MM.1S (cell line): ENCODE measurements at regions not wholly inside any gene's neighbourhood (a gene's known extent, or its start where the extent isn't known, plus 50 kb on each side); places are given as distances from the start of the nearest gene placed in this dataset.

Experiments
- DNase-seq: peaks from one replicate; pipeline ENCODE4 v3.0.0-alpha.2; 2015
- H2AFZ ChIP-seq: fragments of 300-600 bp; sonication (generic); 2 replicates; pipeline ENCODE4 v1.6.0; 2016; ENCODE audit warnings: antibody characterized with exemption, low read length
- H3F3A ChIP-seq: fragments of 300-600 bp; sonication (generic); 2 replicates; pipeline ENCODE4 v1.6.1; 2016; ENCODE audit warnings: mild to moderate bottlenecking, antibody characterized with exemption, low read length, moderate library complexity, mixed read lengths; ENCODE audit not compliant: insufficient read depth
- H3K27ac ChIP-seq: fragments of 300-600 bp; sonication (generic); 2 replicates; pipeline ENCODE4 v1.5.1; 2016; ENCODE audit warnings: mild to moderate bottlenecking, low read length
- H3K27me3 ChIP-seq: fragments of 300-600 bp; sonication (generic); replicated peaks from 2 replicates; pipeline ENCODE4 v1.6.0; 2016; ENCODE audit warnings: low read length; ENCODE audit not compliant: insufficient read depth
- H3K36me3 ChIP-seq: fragments of 300-600 bp; sonication (generic); replicated peaks from 2 replicates; pipeline ENCODE4 v1.6.1; 2016; ENCODE audit warnings: mild to moderate bottlenecking, low read length, mixed read lengths; ENCODE audit not compliant: insufficient read depth
- H3K4me1 ChIP-seq: fragments of 300-600 bp; sonication (generic); 2 replicates; pipeline ENCODE4 v1.6.1; 2016; ENCODE audit warnings: low read length, mixed read lengths
- H3K4me2 ChIP-seq: fragments of 300-600 bp; sonication (generic); 2 replicates; pipeline ENCODE4 v1.6.0; 2016; ENCODE audit warnings: low read depth, low read length
- H3K4me3 ChIP-seq: fragments of 300-600 bp; sonication (generic); 2 replicates; pipeline ENCODE4 v1.5.1; 2016; ENCODE audit warnings: low read length, mixed read lengths
- H3K79me2 ChIP-seq: fragments of 300-600 bp; sonication (generic); 2 replicates; pipeline ENCODE4 v1.6.1; 2016; ENCODE audit warnings: mixed run types, low read length, mixed read lengths
- H3K9ac ChIP-seq: fragments of 300-600 bp; sonication (generic); 2 replicates; pipeline ENCODE4 v1.6.1; 2016; ENCODE audit warnings: low read length, mixed read lengths
- H3K9me2 ChIP-seq: fragments of 300-600 bp; sonication (generic); replicated peaks from 2 replicates; pipeline ENCODE4 v1.6.1; 2016; ENCODE audit warnings: mild to moderate bottlenecking, low read length, mixed read lengths; ENCODE audit not compliant: insufficient read depth
- H3K9me3 ChIP-seq: fragments of 300-600 bp; sonication (generic); replicated peaks from 2 replicates; pipeline ENCODE4 v1.6.1; 2016; ENCODE audit warnings: mild to moderate bottlenecking, low read length, mixed read lengths; ENCODE audit not compliant: insufficient read depth
- H4K20me1 ChIP-seq: fragments of 300-600 bp; sonication (generic); 2 replicates; pipeline ENCODE4 v1.6.1; 2016; ENCODE audit warnings: mild to moderate bottlenecking, low read length, moderate library complexity, mixed read lengths; ENCODE audit not compliant: insufficient read depth
- EZH2 ChIP-seq: fragments of 300-600 bp; sonication (generic); optimal IDR thresholded peaks from 2 replicates; pipeline ENCODE3; 2017; ENCODE audit warnings: low read depth, mild to moderate bottlenecking, antibody characterized with exemption, low read length, mixed read lengths
- EZH2phosphoT487 ChIP-seq: fragments of 300-600 bp; sonication (generic); IDR thresholded peaks from 2 replicates; pipeline ENCODE4 v1.6.1; 2018; ENCODE audit warnings: antibody characterized with exemption, low read length
- TF ChIP-seq, protein P1 (sequence below): fragments of 300-600 bp; sonication (generic); IDR thresholded peaks from 2 replicates; pipeline ENCODE4 v1.5.1; 2016; ENCODE audit warnings: antibody characterized with exemption, low read length, mixed read lengths

DNA sequence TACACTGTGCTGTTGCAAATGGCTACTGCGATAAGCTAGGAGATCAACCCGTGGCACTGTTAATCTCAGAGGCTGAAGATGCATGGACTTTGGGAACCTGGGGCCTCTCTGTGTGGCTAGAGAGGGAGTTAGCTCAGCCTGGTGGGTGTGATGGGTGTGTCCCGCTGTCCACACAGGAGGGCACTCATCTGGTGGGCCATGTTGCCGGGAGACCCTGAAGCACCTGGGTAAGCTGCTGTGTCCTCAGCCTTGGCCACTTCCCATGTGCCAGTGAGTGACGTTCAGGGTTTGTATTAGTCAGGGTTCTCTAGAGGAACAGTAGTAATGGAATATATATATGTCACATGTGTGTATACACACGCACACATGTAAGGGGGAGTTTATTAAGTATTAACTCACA is 132.7 kb downstream of the ERMARD start:
- no peak overlapping the region for H3K4me3 ChIP-seq
- H3K27me3 ChIP-seq, result no peaks in the 10 kb centered on the region
- no peaks in the 10 kb centered on the region for H3K4me1 ChIP-seq
- H3K9ac ChIP-seq, result no peak overlapping the region
- no peak for DNase-seq
- no peaks in the 10 kb centered on the region for H3F3A ChIP-seq
- no peaks in the 10 kb centered on the region for H4K20me1 ChIP-seq
- no peaks in the 10 kb centered on the region for H3K36me3 ChIP-seq
- no peak overlapping the region for H3K27ac ChIP-seq
- no peaks in the 10 kb centered on the region for H3K9me2 ChIP-seq
- no peaks in the 10 kb centered on the region for H3K79me2 ChIP-seq
- H3K9me3 ChIP-seq, result no peaks in the 10 kb centered on the region
- no peak for TF ChIP-seq EZH2
- TF ChIP-seq, protein P1, sequence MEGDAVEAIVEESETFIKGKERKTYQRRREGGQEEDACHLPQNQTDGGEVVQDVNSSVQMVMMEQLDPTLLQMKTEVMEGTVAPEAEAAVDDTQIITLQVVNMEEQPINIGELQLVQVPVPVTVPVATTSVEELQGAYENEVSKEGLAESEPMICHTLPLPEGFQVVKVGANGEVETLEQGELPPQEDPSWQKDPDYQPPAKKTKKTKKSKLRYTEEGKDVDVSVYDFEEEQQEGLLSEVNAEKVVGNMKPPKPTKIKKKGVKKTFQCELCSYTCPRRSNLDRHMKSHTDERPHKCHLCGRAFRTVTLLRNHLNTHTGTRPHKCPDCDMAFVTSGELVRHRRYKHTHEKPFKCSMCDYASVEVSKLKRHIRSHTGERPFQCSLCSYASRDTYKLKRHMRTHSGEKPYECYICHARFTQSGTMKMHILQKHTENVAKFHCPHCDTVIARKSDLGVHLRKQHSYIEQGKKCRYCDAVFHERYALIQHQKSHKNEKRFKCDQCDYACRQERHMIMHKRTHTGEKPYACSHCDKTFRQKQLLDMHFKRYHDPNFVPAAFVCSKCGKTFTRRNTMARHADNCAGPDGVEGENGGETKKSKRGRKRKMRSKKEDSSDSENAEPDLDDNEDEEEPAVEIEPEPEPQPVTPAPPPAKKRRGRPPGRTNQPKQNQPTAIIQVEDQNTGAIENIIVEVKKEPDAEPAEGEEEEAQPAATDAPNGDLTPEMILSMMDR, result no peak
- no peak for TF ChIP-seq EZH2phosphoT487
- no peak overlapping the region for H3K4me2 ChIP-seq
- no peak overlapping the region for H2AFZ ChIP-seq

- no peaks in the 10 kb centered on the region for H4K20me1 ChIP-seq
- no peak overlapping the region for H3K9ac ChIP-seq
- no peak overlapping the region for H3K4me2 ChIP-seq
- H3K9me3 ChIP-seq, result no peaks in the 10 kb centered on the region
- no peaks in the 10 kb centered on the region for H3K27me3 ChIP-seq
- TF ChIP-seq EZH2phosphoT487, result no peak
- TF ChIP-seq EZH2, result no peak
- TF ChIP-seq, protein P1, result no peak
- no peaks in the 10 kb centered on the region for H3F3A ChIP-seq
- no peak for DNase-seq
- no peaks in the 10 kb centered on the region for H3K79me2 ChIP-seq
- H3K27ac ChIP-seq, result no peak overlapping the region
- no peak overlapping the region for H2AFZ ChIP-seq
- no peaks in the 10 kb centered on the region for H3K4me1 ChIP-seq
- no peaks in the 10 kb centered on the region for H3K36me3 ChIP-seq
- H3K9me2 ChIP-seq, result no peaks in the 10 kb centered on the region
- H3K4me3 ChIP-seq, result no peak overlapping the region
These were observed 131.9 kb downstream of the ERMARD start for GRCh38 chr6:169883316-169883715.

DNA sequence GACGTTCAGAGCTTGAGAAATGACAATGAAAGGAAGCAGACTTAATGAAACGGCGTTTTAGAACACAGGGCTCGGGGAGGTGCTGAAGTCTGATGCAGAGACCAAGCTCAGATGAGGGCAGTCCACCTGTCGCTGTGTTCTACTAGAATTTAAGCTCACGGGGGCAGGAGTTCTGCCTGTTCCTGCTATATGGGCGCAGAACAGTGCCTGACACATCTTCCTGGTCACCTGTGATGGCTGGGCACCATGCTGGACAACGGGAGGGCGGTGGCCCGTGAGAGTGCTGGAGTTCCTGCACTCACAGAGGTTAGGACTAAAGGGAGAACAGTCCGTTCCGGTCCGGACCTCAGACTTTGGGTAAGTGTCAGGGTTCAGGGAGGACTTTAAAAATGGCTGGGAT is 130.6 kb downstream of the ERMARD start:
- Histone ChIP-seq H4K20me1 (no peaks in the 10 kb centered on the region), H3K4me3 (no peak overlapping the region), H3K27ac (no peak overlapping the region), H3K4me2 (no peak overlapping the region), H3K27me3 (no peaks in the 10 kb centered on the region), H2AFZ (no peak overlapping the region), H3K9ac (no peak overlapping the region), H3F3A (no peaks in the 10 kb centered on the region), H3K4me1 (no peaks in the 10 kb centered on the region), H3K9me2 (no peaks in the 10 kb centered on the region), H3K36me3 (no peaks in the 10 kb centered on the region), H3K9me3 (no peaks in the 10 kb centered on the region), H3K79me2 (no peaks in the 10 kb centered on the region)
- TF ChIP-seq, protein P1, result no peak
- TF ChIP-seq EZH2 (no peak), EZH2phosphoT487 (no peak)
- no peak for DNase-seq
